Embryonic facial prominence (tissue), 1 donor: ENCODE measurements at regions not wholly inside any gene's neighbourhood (a gene's known extent, or its start where the extent isn't known, plus 50 kb on each side); places are given as distances from the start of the nearest gene placed in this dataset.

Experiments
- DNase-seq: peaks from one replicate; pipeline ENCODE4 v3.0.0-alpha.2; 2016; ENCODE audit errors: extremely low spot score

- DNase-seq: no peak
Observed at GRCh38 chr2:22719396-22719795, 665.6 kb upstream of the KLHL29 start.

- no peak for DNase-seq
Observed at GRCh38 chr2:22729466-22729865, 655.5 kb upstream of the KLHL29 start.

DNA sequence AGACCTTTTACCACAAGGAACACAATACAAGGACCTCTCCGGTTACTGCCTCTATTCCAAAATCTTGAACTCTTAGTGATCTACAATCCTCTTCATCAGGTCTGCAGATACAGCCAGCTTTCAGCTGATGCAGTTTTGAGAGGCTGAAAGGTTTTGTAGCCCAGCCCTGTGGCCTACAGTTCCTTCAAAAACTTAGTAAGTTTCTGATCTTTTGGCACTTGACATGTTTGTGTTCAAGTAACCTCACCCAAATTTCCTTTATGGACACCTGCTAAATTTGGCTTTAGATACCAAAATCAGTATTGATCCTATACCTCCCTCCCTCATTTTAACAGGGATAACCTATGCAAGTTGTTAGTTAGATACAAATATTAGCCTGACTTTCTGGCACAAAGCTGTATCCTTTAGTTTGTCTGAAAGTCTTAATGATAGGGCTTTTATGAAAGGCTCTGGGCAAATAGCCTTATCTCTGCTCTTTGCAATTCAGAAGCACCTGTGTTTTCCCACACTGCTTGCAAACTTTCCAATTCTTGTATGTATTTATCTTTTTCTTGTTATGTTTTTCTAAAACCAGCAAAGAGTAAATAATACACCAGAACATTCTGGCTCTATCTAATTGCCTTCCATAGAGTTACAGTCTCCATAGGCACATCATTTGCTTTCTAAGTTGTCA lies 650.5 kb upstream of the KLHL29 start:
- DNase-seq: no peak

DNA sequence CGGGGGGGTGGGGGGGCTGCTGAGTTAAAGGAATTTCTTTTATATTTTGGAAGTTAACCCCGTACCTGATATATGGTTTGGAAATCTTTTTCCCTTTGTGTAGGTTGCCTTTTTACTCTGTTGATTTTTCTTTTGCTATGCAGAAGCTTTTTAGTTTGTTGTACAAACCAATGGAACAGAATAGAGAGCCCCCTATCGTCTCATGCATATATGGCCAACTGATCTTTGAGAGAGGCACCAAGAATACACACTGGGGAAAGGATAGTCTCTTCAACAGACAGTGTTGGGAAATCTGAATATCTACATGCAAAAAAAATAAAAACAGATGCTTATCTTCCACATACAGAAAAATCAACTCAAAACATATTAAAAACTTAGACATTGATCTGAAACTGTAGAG lies 647.8 kb upstream of the KLHL29 start:
- no peak for DNase-seq

- DNase-seq: no peak
Observed at GRCh38 chr2:22741216-22741615, 643.8 kb upstream of the KLHL29 start.

GRCh38 chr2:22748909-22749308 lies 636.1 kb upstream of the KLHL29 start:
- no peak for DNase-seq

GRCh38 chr2:22753476-22753875 lies 631.5 kb upstream of the KLHL29 start:
- no peak for DNase-seq

DNA sequence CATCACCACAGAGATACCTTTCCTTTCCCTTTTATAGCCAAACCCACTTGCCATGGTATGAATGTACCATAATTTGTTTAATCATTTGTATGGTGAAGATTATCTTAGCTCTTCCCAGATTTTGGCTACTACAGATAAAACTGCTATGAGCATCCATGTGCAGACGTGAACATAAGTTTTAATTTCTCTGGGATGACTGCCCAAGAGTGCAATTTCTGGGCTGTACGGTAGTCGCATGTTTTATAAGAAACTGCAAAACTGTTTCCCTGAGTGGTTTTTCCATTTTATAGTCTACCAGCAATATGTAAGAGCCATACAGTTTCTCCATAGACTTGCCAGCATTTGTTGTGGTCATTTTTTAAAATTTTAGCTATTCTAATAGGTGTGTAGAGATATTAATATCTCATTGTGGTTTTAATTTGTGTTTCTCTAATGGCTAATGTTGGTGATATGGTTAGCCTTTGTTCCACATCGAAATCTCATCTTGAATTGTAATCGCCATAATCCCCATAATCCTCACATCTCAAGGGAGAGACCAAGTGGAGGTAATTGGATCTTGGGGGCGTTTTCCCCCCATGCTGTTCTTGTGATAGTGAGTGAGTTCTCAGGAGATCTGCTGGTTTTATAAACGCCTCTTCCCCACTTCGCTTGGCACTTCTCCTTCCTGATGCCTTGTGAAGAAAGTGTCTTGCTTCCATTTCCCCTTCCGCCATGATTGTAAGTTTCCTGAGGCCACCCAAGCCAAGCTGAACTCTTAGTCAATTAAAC lies 628.5 kb upstream of the KLHL29 start:
- DNase-seq: no peak

DNA sequence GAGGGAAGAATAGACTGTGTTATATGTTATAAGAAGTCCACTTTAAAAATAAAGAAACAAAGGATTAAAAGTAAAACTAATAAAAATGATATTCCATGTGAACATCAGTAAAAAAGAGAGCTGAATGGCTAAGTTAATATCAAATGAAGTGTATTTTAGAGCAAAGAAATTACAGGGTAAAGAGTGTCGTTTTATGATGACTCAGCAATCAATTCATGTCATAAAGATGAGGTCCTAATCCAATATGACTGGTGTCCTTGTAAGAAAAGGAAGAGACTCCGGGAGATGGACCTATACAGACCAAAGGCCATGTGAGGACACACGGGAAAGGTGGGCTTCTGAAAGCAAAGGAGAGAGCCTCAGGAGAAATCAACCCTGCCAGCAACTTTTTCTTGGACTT lies 615.5 kb upstream of the KLHL29 start:
- no peak for DNase-seq

- no peak for DNase-seq
Observed at GRCh38 chr2:22784566-22784965, 600.4 kb upstream of the KLHL29 start.

DNA sequence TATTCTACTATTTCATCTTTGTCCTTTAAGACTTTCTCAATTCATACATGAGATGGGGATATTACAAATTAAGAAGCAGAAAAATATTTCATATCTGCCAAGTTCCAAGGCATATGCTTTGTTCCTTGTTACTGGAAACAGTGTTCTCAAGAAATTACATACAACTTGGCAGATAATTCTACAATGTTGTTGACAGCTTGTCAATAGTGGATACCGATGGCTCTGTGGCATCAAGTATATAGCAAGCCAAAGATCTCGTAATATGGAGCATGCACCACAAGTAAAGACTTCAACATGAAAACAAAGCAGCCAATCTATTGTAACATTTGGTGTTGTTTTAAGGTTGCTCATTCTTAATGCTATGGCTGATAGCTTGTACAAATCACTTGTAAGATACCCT lies 598.2 kb upstream of the KLHL29 start:
- no peak for DNase-seq

GRCh38 chr2:22787745-22788144 lies 597.2 kb upstream of the KLHL29 start:
- DNase-seq: no peak

DNA sequence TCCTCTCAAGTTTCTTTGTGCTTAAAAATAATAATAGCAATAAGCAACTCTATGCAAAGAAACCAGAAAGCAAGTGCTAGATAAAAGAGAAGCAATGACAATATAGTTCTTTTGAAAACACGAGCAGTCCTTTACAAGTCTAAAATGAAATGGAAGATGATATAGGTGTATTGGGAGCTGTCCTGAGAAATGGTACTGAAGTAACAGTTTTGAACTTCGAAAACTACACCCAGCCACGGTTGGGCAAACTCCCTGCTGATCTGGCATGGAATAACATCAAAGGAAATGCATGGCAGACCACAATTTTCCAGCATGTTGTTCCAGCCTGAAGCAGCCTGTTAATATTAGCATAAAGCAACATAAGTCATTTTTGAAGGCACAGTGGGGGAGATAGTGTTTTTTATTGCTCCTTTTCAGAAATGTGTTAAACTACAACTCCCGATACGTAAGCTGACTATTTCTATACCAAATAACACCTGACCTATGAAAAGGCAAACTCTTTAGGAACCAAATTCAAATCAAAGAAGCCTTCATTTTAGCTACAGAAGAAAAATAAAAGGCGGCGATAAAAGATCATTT lies 596.1 kb upstream of the KLHL29 start:
- no peak for DNase-seq

DNA sequence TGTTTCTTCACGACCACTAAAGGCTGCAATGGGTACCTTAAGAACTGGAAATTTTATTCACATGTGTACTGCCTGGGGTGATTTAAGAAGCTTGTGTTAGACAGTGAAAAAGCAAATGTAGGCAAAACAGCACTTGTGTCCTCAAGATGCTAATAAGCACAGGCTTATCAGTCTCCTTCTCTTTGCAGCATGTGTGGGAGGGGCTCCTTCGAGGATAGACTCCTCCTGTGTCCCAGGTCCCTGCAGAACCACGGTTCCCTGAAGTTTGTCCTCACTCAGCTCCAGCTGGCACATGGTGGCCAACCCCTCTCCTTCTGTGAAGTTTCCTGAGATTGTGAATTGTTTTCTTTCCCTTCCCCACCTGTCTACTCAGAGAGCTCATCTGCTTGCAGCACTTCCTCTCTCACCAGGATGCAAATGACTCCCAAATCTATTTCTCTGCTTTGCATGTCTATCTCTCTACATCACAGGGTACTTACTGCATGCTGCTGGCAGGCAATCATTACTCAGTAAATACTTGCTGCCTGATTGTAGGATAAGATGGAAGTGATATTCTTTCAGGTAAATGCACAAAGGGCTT lies 589.6 kb upstream of the KLHL29 start:
- no peak for DNase-seq

- DNase-seq: no peak
Observed at GRCh38 chr2:22798386-22798785, 586.6 kb upstream of the KLHL29 start.

DNA sequence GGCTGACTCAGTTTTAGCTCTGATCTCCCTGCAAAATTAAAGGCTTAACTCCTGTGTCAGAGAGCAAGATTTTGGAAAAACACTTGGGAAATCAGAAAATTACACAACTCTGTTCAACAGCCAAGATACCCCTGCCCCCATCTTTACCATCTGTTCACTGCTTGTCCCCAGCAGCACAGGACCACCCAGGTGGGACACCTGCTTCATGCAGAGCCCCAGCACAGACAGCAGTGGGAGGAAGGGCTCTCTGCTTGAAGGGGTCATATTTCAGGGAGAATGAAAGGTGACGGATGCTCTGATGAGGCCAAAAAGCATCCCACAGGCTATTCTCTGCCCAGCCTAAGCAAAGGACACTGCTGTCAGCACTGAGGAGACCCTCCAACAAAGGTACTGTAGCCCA lies 584.6 kb upstream of the KLHL29 start:
- no peak for DNase-seq

DNA sequence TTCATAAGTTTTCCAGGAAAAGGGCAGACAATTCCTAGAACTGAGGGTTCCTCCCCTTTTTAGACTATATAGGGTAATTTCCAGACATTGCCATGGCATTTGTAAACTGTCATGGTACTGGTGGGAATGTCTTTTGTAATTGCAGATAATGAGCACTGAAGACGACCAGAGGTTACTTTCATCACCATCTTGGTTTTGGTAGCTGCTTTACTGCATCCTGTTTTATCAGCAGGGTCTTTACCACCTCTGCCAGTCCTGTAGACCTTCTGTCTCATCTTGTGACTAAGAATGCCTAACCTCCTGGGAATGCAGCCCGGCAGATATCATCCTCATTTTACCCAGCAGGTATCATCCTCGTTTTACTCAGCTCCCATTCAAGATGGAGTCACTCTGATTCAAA lies 583.9 kb upstream of the KLHL29 start:
- DNase-seq: no peak

DNA sequence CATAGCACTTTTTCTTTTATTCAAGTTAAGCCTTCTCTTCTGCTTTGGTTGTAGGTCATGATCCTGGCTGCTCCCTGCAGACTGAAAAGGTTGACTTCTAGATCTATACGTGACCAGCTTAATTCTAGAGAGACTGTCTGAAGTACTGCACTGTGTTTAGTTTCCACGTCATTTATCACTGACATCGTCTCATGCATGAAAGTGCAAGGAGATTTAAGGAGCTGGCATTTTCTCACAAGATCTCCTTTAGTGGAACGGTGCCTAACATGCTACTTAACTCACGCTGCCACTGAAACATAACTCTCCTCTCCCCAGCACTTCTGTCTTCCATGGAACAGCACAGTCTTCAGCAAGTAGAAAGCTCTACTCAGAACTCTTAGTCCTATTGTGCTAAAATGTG lies 583.0 kb upstream of the KLHL29 start:
- no peak for DNase-seq

- DNase-seq: no peak
Observed at GRCh38 chr2:22807872-22808271, 577.1 kb upstream of the KLHL29 start.

DNA sequence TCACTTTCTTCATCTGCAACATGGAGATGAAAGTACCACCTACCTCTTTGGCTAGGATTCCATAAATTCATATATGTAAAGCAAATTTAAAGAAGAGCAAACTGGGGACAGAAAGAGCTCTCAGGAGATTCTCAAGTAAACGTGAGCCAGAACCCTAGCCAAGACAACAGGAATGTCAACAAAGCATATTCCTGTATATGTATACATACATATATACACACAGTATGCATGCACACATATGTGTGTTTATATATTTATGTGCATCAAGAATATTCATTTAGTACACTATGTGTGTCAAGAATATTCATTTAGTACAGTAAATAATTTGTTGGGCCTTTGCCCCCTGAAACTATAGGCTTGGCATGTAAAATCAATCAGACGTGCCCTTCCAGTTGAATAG lies 574.4 kb upstream of the KLHL29 start:
- DNase-seq: no peak

DNA sequence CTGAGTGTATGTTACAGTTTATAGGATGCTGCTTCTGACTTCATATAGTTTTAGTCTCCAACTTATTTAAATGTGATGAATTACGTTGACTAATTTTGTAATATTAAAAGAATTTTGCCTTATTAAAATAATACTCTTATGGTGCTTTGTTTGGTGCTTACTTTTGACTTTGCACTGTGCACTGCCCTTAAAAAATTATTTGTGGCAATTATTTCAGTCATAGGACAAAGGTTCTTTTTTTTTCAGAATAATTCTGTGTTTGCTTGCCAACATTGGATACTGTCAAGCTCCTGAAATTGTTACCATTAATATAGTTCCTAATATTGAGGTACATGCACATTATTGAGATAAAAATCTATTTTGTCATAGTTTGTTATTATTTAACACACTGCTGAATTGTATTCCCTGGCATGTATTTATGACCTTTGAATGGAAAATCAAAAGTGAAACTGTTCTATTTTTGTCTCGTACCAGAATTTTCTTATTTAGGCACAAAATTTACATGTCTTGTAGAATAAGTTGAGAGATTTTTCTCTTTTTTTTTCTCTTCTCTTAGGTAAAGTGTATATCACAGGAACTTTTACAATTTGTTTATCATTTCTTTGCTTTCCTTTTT lies 572.8 kb upstream of the KLHL29 start:
- DNase-seq: no peak

- no peak for DNase-seq
Observed at GRCh38 chr2:22817197-22817596, 567.8 kb upstream of the KLHL29 start.
